ENCODE measurements at regions not wholly inside any gene's neighbourhood (a gene's known extent, or its start where the extent isn't known, plus 50 kb on each side); places are given as distances from the start of the nearest gene placed in this dataset.

DNA sequence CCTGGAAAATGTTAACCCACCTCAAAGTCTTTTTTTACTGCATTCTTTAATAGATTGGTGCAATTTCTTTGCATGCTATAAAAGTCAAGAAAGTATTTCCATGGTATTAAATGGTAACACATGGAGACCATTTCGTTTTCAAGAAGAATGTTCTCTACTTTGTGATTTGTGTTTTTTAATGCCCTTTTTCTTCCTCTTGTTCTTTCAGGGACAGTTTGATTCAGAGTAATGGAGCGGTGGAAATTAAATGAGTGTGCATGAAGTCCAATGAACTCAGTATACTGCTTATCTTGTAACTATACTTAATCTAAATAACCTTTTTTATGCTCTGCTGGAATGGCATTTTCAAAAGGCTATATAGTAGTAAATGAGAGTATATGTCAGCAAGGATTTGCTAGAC is 507.0 kb upstream of the CDH6 start:
- TF ChIP-seq GATA2 (IDR thresholded peaks at IDR 0.05; ENCODE audit: low read depth, low read length) (no peak), GATA3 (IDR thresholded peaks at IDR 0.05; ENCODE audit: low read depth, low read length) (no peak)
